HG02678 (cell line): ENCODE measurements at regions not wholly inside any gene's neighbourhood (a gene's known extent, or its start where the extent isn't known, plus 50 kb on each side); places are given as distances from the start of the nearest gene placed in this dataset.
"Not testable (repeated sequence)": the region's sequence is repeated elsewhere in the genome, so short reads cannot be mapped to it uniquely, and the experiment has no call there.

Experiments
- ATAC-seq: cut with Tn5 transposase; IDR thresholded peaks from one replicate; pipeline ENCODE4 v1.9.1; 2021; ENCODE audit warnings: mild to moderate bottlenecking, moderate library complexity; ENCODE audit not compliant: unreplicated experiment

DNA sequence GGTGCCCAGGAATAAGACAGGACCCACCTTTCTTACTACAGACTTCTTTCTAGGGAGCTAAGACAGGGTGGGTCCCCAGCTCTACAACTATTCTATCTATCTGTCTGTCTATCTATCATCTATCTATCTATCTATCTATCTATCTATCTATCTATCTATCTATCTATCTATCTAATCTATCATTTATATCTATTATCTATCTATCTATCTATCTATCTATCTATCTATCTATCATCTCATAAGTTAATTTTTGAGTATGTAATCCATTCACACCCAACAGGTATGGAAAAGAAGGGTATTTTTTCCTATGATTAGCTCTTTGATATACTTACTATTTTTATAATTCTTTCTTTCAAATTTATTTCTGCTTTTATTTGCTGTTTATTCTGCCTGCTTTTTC, 55.9 kb downstream of the BAMBI start:
- no peak for ATAC-seq

DNA sequence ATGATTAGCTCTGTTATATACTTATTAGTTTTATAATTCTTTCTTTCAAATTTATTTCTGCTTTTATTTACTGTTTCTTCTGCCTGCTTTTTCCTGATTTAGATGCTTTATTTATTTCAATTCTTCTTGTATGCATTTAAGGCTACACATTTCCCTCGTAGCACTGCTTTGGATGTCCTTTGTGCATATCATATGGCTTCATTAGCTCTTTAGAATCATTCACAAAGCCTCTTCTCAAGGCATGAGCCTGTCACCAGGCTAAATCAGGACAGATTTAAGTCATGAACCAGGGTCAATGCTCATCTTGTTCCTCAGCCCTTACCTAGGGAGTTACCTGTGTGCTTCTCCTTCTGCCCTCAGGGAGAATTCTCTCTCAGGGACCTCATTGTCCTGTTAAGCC, 56.3 kb downstream of the BAMBI start:
- ATAC-seq: no peak

DNA sequence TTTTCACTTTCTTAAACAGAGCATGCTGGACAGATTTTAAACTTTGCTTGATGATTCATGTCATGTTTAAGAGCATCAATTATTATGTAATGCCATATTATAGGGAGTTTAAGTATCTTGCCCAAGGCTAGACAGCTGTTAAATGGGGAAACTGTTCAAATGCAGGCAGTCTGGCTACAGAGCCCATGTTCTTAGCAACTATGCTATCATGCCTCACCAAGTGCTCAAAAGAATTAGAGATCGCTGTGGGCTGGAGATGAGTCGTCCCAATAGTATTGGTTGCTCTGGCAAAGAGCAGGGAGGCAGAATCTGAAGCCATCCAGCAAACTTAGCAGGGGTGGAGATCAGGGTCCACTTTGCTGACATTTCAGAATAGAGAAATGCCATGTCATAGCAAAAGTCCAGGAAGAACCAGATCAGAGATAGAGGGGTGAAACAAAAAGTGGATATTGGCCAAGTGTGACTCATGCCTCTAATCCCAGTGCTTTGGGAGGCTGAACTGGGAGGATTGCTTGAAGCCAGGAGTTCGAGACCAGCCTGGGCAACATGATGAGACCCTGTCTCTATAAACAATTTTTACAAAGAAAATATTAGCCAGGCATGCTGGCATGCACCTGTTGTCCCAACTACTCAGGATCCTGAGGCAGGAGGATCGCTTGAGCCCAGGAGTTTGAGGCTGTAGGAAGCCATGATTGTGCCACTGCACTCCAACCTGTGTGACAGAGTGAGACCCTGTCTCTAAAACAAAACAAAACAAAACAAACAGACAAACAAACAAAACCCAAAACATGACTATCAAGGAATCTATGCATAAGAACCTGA, 57.8 kb downstream of the BAMBI start:
- ATAC-seq: no peak

DNA sequence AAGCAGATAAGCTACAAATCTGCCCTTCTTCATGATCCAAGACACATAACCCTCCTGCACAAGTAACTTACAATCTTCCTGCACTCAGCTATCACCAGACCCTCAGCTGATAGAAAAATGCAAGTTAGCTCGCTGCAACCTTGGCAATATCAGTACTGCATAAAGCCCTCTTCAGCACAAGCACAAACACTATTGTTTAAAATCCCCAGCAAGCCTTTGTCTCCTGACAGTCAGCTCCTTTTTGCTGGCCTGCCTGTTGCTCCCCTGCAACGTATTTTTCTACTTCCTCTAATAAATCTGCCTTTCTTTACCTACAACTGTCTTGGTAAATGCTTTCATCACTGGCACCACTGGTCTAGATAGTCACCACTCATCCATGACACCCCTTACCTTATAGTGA, 59.8 kb downstream of the BAMBI start:
- ATAC-seq: no peak

- ATAC-seq: no peak
Measured at GRCh38 chr10:28738200-28738599, 60.9 kb downstream of the BAMBI start.

DNA sequence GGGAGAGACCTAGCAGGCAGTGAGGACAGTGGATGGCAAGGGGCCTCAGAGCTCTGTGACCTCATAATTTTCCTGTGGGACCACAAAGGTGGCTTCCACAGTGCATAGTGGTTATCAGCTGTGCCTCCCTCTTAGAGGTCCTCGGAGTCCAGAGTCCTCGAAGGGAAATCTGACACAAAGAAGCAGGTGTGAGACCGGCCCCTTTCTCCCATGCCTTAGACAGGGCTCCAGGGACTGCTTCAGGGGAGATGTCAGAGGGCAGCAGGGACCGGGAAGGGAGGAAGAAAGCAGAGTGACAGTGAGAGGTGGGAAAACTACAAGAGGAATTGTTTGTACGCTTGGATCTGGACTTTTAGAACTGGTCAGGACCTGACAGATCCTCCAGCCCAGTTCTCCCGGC, 66.3 kb downstream of the BAMBI start:
- no peak for ATAC-seq

- ATAC-seq: no peak
Measured at GRCh38 chr10:28744069-28744768, 66.9 kb downstream of the BAMBI start.

DNA sequence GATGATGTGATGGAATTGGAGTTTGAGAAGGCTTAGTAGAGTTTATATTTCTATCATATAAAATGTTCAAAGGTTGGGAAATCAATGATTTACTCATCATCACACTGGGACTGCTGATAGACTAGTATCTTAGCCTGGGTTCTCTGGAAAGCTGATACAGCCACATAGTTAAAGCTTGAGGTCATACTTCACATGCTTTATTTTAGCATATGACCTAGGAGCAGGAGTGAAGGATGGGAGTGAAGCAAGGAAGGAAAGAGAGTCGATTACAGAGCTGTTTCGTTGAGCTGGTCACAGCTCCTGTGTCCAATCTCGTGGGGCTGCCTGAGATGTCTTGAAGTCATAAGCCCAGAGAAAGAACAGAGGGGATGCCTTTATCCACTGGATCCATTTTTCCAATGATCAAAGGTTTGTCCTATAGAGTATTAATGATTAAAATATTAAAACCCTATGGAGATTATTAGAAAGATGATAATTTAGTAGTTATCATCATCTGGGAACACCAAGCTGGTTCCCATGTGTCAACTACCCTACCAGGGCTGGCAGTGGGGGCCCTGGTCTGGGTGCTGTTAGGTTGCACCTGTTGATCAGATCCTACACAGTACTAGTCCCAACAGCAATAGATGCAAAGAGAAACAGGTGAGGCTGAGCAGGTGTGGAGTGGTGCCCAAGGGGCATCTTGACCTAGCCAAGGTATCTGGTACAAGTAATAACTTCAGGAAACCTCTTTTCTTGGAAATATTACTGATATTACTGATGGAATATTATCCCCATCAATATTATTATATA, 77.8 kb downstream of the BAMBI start:
- no peak for ATAC-seq

- ATAC-seq: no peak
Measured at GRCh38 chr10:28761084-28761846, 83.9 kb downstream of the BAMBI start.

GRCh38 chr10:28763471-28764170, 86.3 kb downstream of the BAMBI start:
- no peak for ATAC-seq

DNA sequence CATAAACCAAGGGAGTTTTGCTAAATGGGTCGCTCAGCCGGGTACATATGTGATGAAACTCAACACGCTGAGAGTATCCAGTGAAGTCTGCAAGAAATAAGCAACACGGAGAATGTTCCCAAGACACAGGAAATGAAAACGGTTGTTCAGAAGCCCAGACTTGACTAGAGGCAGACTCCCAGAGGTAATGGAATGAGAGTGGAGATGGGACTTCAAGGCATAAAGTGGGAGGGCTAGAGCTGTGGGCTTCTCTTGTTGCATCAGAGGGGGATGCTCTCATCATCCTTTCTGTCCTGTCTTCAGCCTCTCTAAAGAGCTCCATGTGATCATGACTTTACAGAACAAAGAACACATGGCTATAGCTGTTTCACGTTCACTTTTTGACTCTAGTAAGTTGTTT, 88.3 kb downstream of the BAMBI start:
- no peak for ATAC-seq

GRCh38 chr10:28768227-28768626, 90.9 kb downstream of the BAMBI start:
- no peak for ATAC-seq

- ATAC-seq: no peak
Measured at GRCh38 chr10:28769091-28769604, 91.8 kb downstream of the BAMBI start.

DNA sequence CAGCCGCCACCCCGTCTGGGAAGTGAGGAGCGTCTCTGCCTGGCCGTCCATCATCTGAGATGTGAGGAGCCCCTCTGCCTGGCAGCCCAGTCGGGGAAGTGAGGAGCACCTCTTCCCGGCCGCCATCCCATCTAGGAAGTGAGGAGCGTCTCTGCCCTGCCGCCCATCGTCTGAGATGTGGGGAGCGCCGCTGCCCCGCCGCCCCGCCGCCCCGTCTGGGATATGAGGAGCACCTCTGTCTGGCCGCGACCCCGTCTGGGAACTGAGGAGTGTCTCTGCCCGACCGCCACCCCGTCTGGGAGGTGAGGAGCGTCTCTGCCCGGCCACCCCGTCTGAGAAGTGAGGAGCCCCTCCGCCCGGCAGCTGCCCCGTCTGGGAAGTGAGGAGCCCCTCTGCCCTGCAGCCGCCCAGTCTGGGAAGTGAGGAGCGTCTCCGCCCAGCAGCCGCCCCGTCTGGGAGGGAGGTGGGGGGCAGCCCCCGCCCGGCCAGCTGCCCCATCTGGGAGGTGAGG, 94.3 kb downstream of the BAMBI start:
- ATAC-seq: not testable (repeated sequence)

- ATAC-seq: no peak
Measured at GRCh38 chr10:28774051-28774995, 97.0 kb downstream of the BAMBI start.

GRCh38 chr10:28775773-28776172, 98.5 kb downstream of the BAMBI start:
- ATAC-seq: no peak

DNA sequence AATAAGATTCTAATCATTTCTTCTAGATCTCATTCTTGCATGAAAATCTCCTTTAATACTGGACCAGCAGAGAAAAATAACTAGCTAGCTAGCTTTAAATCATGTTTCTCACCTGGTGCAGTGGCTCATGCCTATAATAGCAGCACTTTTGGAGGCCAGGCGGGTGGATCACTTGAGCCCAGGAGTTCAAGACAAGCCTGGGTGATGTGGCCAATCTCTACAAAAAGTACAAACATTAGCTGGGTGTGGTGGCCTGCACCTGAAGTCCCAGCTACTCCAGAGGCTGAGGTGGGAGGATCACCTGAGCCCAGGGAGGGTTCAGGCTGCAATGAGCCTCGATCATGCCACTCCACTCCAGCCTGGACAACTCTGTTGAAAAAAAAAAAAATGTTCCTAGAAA, 99.2 kb downstream of the BAMBI start:
- ATAC-seq: no peak

GRCh38 chr10:28777911-28778310, 100.6 kb downstream of the BAMBI start:
- no peak for ATAC-seq

DNA sequence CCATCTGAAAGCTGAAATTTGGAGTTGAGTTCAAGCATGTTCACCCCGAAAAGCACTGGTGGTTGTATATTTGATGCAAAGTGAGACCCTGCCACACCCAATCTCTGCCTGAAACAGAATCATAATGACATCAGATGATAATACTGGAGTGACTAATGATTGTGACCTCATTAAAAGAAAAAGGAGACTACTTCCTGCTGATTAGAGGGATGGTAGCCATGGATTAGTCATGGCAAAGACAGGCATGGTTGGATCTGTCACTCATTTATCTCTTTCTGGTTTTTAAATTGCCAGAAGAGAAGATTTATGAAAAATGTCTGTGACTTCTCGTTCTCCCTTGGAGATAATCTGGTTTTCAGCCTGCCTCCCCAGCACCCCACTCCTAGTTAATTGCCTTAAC, 101.2 kb downstream of the BAMBI start:
- no peak for ATAC-seq
